ENCODE measurements at regions not wholly inside any gene's neighbourhood (a gene's known extent, or its start where the extent isn't known, plus 50 kb on each side); places are given as distances from the start of the nearest gene placed in this dataset.
"Not testable (repeated sequence)": the region's sequence is repeated elsewhere in the genome, so short reads cannot be mapped to it uniquely, and the experiment has no call there.

DNA sequence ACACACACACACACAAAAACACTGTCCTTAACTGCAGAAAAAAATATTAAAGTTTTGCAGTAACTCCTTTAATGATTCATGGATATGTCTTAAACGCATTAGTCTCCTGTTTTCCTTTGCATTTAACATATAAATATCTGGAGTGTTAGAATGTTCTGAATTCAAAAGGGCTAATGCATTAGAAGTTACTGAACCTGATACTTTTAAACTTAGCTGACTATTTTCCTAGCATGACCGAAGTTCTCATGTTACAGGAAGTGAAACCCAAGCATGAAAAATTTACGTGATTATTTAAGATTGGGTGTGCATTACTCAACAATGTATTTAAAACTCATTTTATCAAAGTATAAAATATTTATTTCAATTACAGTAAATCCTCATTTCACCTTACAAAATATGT is 791.2 kb downstream of the FLRT2 start:
- peaks cover 2% of the 10 kb centered on the region for H3K9me3 Mint-ChIP-seq (ENCODE audit: low read depth, unreplicated experiment)
- intact Hi-C loops (cut with micrococcal nuclease; ENCODE audit: unreplicated experiment), result no loop called here

GRCh38 chr14:86312154-86312665 is 782.3 kb downstream of the FLRT2 start:
- H3K36me3 Mint-ChIP-seq (ENCODE audit: insufficient read depth, unreplicated experiment); CTCF ChIA-PET; H3K4me1 Mint-ChIP-seq (ENCODE audit: low read depth, unreplicated experiment); H3K9me3 Mint-ChIP-seq (ENCODE audit: low read depth, unreplicated experiment); BruUV-seq (replicated peaks); DNase-seq; H3K4me3 Mint-ChIP-seq (ENCODE audit: low read depth, unreplicated experiment); H3K27ac Mint-ChIP-seq (ENCODE audit: unreplicated experiment); intact Hi-C loops (cut with micrococcal nuclease; ENCODE audit: unreplicated experiment); H3K27me3 Mint-ChIP-seq (ENCODE audit: unreplicated experiment): not testable (repeated sequence)

More for the DNA sequence above, 791.2 kb downstream of the FLRT2 start:
- no peak overlapping the region for H3K27ac Mint-ChIP-seq (ENCODE audit: unreplicated experiment)
- H3K27me3 Mint-ChIP-seq (ENCODE audit: unreplicated experiment), result no peaks in the 10 kb centered on the region
- no peak overlapping the region for H3K4me3 Mint-ChIP-seq (ENCODE audit: low read depth, unreplicated experiment)
- TF ChIP-seq, protein P1, sequence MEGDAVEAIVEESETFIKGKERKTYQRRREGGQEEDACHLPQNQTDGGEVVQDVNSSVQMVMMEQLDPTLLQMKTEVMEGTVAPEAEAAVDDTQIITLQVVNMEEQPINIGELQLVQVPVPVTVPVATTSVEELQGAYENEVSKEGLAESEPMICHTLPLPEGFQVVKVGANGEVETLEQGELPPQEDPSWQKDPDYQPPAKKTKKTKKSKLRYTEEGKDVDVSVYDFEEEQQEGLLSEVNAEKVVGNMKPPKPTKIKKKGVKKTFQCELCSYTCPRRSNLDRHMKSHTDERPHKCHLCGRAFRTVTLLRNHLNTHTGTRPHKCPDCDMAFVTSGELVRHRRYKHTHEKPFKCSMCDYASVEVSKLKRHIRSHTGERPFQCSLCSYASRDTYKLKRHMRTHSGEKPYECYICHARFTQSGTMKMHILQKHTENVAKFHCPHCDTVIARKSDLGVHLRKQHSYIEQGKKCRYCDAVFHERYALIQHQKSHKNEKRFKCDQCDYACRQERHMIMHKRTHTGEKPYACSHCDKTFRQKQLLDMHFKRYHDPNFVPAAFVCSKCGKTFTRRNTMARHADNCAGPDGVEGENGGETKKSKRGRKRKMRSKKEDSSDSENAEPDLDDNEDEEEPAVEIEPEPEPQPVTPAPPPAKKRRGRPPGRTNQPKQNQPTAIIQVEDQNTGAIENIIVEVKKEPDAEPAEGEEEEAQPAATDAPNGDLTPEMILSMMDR (IDR thresholded peaks at IDR 0.05; ENCODE audit: unreplicated experiment), result no peak
- H3K4me1 Mint-ChIP-seq (ENCODE audit: low read depth, unreplicated experiment), result no peaks in the 10 kb centered on the region
- no TSS peak for BruUV-seq (replicated peaks)
- no peaks in the 10 kb centered on the region for H3K36me3 Mint-ChIP-seq (ENCODE audit: insufficient read depth, unreplicated experiment)
- CTCF ChIA-PET, result no interaction called here
- DNase-seq, result no peak

- no peak overlapping the region for H3K4me3 Mint-ChIP-seq (ENCODE audit: low read depth, unreplicated experiment)
- CTCF ChIA-PET, result no interaction called here
- intact Hi-C loops (cut with micrococcal nuclease; ENCODE audit: unreplicated experiment), result no loop called here
- TF ChIP-seq, protein P1 (IDR thresholded peaks at IDR 0.05; ENCODE audit: unreplicated experiment), result no peak
- BruUV-seq (replicated peaks), result no TSS peak
- H3K27ac Mint-ChIP-seq (ENCODE audit: unreplicated experiment), result no peak overlapping the region
- no peak for DNase-seq
- H3K36me3 Mint-ChIP-seq (ENCODE audit: insufficient read depth, unreplicated experiment), result no peaks in the 10 kb centered on the region
- H3K27me3 Mint-ChIP-seq (ENCODE audit: unreplicated experiment), result no peaks in the 10 kb centered on the region
- H3K4me1 Mint-ChIP-seq (ENCODE audit: low read depth, unreplicated experiment), result no peaks in the 10 kb centered on the region
- H3K9me3 Mint-ChIP-seq (ENCODE audit: low read depth, unreplicated experiment), result peaks cover 3% of the 10 kb centered on the region
These were observed 781.2 kb downstream of the FLRT2 start for GRCh38 chr14:86311151-86311550.

- no peak for DNase-seq
- Mint-ChIP-seq H3K9me3 (ENCODE audit: low read depth, unreplicated experiment) (peaks cover 3% of the 10 kb centered on the region), H3K27me3 (ENCODE audit: unreplicated experiment) (no peaks in the 10 kb centered on the region), H3K4me1 (ENCODE audit: low read depth, unreplicated experiment) (no peaks in the 10 kb centered on the region), H3K36me3 (ENCODE audit: insufficient read depth, unreplicated experiment) (no peaks in the 10 kb centered on the region), H3K4me3 (ENCODE audit: low read depth, unreplicated experiment) (no peak overlapping the region), H3K27ac (ENCODE audit: unreplicated experiment) (no peak overlapping the region)
- intact Hi-C loops (cut with micrococcal nuclease; ENCODE audit: unreplicated experiment), result no loop called here
- BruUV-seq (replicated peaks), result no TSS peak
- CTCF ChIA-PET, result no interaction called here
- TF ChIP-seq, protein P1 (IDR thresholded peaks at IDR 0.05; ENCODE audit: unreplicated experiment), result no peak
These were observed 780.7 kb downstream of the FLRT2 start for GRCh38 chr14:86310611-86311010.

- Mint-ChIP-seq H3K4me3 (ENCODE audit: low read depth, unreplicated experiment) (no peak overlapping the region), H3K27me3 (ENCODE audit: unreplicated experiment) (no peaks in the 10 kb centered on the region), H3K36me3 (ENCODE audit: insufficient read depth, unreplicated experiment) (no peaks in the 10 kb centered on the region), H3K27ac (ENCODE audit: unreplicated experiment) (no peak overlapping the region), H3K9me3 (ENCODE audit: low read depth, unreplicated experiment) (peaks cover 3% of the 10 kb centered on the region), H3K4me1 (ENCODE audit: low read depth, unreplicated experiment) (no peaks in the 10 kb centered on the region)
- intact Hi-C loops (cut with micrococcal nuclease; ENCODE audit: unreplicated experiment), result no loop called here
- CTCF ChIA-PET, result interaction anchor here (1.0 kb wide), 1 partner anchor 12 kb away, joined by 3 read pairs; no protein-coding TSS in a partner anchor
- DNase-seq, result no peak
- TF ChIP-seq, protein P1 (IDR thresholded peaks at IDR 0.05; ENCODE audit: unreplicated experiment), result no peak
- no TSS peak for BruUV-seq (replicated peaks)
These were observed 780.2 kb downstream of the FLRT2 start for GRCh38 chr14:86310148-86310547.

Measured in Calu3 (cell line).